GM23338 (cell line): ENCODE measurements at regions not wholly inside any gene's neighbourhood (a gene's known extent, or its start where the extent isn't known, plus 50 kb on each side); places are given as distances from the start of the nearest gene placed in this dataset.

Experiments used
- CREB1 ChIP-seq: fragments of 250-450 bp; sonication (Bioruptor Pico); IDR thresholded peaks from 2 replicates; pipeline ENCODE4 v1.5.0; 2020; ENCODE audit warnings: low read depth, mild to moderate bottlenecking, moderate library complexity
- EZH2 ChIP-seq: fragments of 200-600 bp; sonication (generic); IDR thresholded peaks from one replicate; pipeline ENCODE4 v1.8.0; 2017; ENCODE audit warnings: antibody characterized with exemption, mild to moderate bottlenecking, low read depth; ENCODE audit not compliant: unreplicated experiment
- EZH2phosphoT487 ChIP-seq: fragments of 200-600 bp; sonication (generic); IDR thresholded peaks from one replicate; pipeline ENCODE4 v1.8.1; 2018; ENCODE audit warnings: antibody characterized with exemption; ENCODE audit not compliant: unreplicated experiment
- JUNB ChIP-seq: IDR thresholded peaks from one replicate; pipeline ENCODE4 v1.6.1; 2016; ENCODE audit warnings: antibody characterized with exemption; ENCODE audit not compliant: unreplicated experiment
- NANOG ChIP-seq: IDR thresholded peaks from 2 replicates; pipeline ENCODE4 v1.6.1; 2016; ENCODE audit warnings: antibody characterized with exemption, borderline replicate concordance
- POLR2AphosphoS5 ChIP-seq: IDR thresholded peaks from 2 replicates; pipeline ENCODE4 v1.6.1; 2016; ENCODE audit warnings: antibody characterized with exemption, low read depth
- STAT1 ChIP-seq: IDR thresholded peaks from one replicate; pipeline ENCODE4 v1.6.1; 2016; ENCODE audit warnings: antibody characterized with exemption; ENCODE audit not compliant: unreplicated experiment
- ZNF331 ChIP-seq: fragments of 250-450 bp; sonication (Bioruptor Pico); IDR thresholded peaks from 2 replicates; pipeline ENCODE4 v1.5.0; 2020; ENCODE audit warnings: low read depth, mild to moderate bottlenecking, moderate library complexity
- TF ChIP-seq, protein P1 (sequence below), 2 experiments: fragments of 200-600 bp in 1 of 2; sonication (generic) in 1 of 2; conservative IDR thresholded peaks; 2 replicates each; pipeline versions ENCODE4 v1.5.1 to v1.6.1; 2016 to 2017; ENCODE audit warnings: antibody characterized with exemption in 2 of 2, low read depth in 2 of 2, mild to moderate bottlenecking in 2 of 2, moderate library complexity in 1 of 2
- TF ChIP-seq, protein P2 (sequence below): IDR thresholded peaks from one replicate; pipeline ENCODE4 v1.6.1; 2018; ENCODE audit warnings: antibody characterized with exemption; ENCODE audit not compliant: unreplicated experiment
- TF ChIP-seq, protein P3 (sequence below): fragments of 250-450 bp; sonication (Bioruptor Pico); IDR thresholded peaks from 2 replicates; pipeline ENCODE4 v1.5.0; 2020; ENCODE audit warnings: mild to moderate bottlenecking, moderate library complexity
- TF ChIP-seq, protein P4 (sequence below): IDR thresholded peaks from 2 replicates; pipeline ENCODE4 v1.6.1; 2016; ENCODE audit warnings: antibody characterized with exemption

DNA sequence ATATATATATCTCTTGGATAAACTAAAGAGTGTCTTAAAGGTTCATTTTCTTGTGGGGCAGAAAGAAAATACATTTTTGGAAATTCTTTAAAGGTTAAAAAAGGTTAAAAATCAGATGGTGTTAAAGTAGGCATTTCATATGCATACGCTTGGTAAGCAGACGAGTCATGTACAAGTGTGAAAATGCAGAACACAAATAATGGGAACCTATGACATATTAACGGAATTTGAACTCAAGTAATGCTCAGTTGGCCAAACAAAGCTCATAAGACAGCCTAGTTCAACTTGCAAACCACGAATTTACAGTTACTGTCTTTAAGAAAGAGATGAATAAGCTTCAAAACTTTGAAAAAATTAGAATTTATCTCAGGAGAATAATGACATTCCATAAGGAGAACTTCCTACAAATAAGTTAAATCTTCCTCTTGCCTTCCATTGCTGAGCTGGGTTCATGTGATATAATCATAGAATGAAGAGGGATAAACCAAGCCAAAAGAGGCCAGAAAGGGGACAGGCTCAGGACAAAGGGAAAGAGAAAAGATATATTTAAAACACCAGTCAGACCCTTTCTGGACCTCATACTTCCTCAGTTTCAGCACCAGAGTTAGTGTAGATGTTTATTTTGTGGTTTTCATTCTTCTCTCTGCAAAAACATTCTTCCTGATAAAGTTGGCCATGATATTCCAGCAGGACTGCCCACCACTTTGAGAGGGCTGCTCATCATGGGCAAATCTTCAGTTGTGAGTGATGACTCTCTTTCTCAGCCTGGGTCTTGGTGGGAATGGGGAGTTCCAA, 256.7 kb upstream of the CD180 start:
- TF ChIP-seq EZH2 (no peak), EZH2phosphoT487 (no peak), POLR2AphosphoS5 (no peak), CREB1 (CRISPR knock-in tag) (no peak), NANOG (no peak), JUNB (no peak), ZNF331 (no peak), STAT1 (no peak)
- TF ChIP-seq, protein P1, sequence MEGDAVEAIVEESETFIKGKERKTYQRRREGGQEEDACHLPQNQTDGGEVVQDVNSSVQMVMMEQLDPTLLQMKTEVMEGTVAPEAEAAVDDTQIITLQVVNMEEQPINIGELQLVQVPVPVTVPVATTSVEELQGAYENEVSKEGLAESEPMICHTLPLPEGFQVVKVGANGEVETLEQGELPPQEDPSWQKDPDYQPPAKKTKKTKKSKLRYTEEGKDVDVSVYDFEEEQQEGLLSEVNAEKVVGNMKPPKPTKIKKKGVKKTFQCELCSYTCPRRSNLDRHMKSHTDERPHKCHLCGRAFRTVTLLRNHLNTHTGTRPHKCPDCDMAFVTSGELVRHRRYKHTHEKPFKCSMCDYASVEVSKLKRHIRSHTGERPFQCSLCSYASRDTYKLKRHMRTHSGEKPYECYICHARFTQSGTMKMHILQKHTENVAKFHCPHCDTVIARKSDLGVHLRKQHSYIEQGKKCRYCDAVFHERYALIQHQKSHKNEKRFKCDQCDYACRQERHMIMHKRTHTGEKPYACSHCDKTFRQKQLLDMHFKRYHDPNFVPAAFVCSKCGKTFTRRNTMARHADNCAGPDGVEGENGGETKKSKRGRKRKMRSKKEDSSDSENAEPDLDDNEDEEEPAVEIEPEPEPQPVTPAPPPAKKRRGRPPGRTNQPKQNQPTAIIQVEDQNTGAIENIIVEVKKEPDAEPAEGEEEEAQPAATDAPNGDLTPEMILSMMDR (conservative IDR thresholded peaks at IDR 0.05; ENCODE audit: low read depth in 2 of 2) = no peak
- TF ChIP-seq, protein P2, sequence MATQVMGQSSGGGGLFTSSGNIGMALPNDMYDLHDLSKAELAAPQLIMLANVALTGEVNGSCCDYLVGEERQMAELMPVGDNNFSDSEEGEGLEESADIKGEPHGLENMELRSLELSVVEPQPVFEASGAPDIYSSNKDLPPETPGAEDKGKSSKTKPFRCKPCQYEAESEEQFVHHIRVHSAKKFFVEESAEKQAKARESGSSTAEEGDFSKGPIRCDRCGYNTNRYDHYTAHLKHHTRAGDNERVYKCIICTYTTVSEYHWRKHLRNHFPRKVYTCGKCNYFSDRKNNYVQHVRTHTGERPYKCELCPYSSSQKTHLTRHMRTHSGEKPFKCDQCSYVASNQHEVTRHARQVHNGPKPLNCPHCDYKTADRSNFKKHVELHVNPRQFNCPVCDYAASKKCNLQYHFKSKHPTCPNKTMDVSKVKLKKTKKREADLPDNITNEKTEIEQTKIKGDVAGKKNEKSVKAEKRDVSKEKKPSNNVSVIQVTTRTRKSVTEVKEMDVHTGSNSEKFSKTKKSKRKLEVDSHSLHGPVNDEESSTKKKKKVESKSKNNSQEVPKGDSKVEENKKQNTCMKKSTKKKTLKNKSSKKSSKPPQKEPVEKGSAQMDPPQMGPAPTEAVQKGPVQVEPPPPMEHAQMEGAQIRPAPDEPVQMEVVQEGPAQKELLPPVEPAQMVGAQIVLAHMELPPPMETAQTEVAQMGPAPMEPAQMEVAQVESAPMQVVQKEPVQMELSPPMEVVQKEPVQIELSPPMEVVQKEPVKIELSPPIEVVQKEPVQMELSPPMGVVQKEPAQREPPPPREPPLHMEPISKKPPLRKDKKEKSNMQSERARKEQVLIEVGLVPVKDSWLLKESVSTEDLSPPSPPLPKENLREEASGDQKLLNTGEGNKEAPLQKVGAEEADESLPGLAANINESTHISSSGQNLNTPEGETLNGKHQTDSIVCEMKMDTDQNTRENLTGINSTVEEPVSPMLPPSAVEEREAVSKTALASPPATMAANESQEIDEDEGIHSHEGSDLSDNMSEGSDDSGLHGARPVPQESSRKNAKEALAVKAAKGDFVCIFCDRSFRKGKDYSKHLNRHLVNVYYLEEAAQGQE = no peak
- TF ChIP-seq, protein P3, sequence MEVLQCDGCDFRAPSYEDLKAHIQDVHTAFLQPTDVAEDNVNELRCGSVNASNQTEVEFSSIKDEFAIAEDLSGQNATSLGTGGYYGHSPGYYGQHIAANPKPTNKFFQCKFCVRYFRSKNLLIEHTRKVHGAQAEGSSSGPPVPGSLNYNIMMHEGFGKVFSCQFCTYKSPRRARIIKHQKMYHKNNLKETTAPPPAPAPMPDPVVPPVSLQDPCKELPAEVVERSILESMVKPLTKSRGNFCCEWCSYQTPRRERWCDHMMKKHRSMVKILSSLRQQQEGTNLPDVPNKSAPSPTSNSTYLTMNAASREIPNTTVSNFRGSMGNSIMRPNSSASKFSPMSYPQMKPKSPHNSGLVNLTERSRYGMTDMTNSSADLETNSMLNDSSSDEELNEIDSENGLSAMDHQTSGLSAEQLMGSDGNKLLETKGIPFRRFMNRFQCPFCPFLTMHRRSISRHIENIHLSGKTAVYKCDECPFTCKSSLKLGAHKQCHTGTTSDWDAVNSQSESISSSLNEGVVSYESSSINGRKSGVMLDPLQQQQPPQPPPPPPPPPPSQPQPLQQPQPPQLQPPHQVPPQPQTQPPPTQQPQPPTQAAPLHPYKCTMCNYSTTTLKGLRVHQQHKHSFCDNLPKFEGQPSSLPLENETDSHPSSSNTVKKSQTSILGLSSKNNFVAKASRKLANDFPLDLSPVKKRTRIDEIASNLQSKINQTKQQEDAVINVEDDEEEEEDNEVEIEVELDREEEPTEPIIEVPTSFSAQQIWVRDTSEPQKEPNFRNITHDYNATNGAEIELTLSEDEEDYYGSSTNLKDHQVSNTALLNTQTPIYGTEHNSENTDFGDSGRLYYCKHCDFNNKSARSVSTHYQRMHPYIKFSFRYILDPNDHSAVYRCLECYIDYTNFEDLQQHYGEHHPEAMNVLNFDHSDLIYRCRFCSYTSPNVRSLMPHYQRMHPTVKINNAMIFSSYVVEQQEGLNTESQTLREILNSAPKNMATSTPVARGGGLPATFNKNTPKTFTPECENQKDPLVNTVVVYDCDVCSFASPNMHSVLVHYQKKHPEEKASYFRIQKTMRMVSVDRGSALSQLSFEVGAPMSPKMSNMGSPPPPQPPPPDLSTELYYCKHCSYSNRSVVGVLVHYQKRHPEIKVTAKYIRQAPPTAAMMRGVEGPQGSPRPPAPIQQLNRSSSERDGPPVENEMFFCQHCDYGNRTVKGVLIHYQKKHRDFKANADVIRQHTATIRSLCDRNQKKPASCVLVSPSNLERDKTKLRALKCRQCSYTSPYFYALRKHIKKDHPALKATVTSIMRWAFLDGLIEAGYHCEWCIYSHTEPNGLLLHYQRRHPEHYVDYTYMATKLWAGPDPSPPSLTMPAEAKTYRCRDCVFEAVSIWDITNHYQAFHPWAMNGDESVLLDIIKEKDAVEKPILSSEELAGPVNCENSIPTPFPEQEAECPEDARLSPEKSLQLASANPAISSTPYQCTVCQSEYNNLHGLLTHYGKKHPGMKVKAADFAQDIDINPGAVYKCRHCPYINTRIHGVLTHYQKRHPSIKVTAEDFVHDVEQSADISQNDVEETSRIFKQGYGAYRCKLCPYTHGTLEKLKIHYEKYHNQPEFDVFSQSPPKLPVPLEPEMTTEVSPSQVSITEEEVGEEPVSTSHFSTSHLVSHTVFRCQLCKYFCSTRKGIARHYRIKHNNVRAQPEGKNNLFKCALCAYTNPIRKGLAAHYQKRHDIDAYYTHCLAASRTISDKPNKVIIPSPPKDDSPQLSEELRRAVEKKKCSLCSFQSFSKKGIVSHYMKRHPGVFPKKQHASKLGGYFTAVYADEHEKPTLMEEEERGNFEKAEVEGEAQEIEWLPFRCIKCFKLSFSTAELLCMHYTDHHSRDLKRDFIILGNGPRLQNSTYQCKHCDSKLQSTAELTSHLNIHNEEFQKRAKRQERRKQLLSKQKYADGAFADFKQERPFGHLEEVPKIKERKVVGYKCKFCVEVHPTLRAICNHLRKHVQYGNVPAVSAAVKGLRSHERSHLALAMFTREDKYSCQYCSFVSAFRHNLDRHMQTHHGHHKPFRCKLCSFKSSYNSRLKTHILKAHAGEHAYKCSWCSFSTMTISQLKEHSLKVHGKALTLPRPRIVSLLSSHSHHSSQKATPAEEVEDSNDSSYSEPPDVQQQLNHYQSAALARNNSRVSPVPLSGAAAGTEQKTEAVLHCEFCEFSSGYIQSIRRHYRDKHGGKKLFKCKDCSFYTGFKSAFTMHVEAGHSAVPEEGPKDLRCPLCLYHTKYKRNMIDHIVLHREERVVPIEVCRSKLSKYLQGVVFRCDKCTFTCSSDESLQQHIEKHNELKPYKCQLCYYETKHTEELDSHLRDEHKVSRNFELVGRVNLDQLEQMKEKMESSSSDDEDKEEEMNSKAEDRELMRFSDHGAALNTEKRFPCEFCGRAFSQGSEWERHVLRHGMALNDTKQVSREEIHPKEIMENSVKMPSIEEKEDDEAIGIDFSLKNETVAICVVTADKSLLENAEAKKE (CRISPR knock-in tag) = no peak
- TF ChIP-seq, protein P4, sequence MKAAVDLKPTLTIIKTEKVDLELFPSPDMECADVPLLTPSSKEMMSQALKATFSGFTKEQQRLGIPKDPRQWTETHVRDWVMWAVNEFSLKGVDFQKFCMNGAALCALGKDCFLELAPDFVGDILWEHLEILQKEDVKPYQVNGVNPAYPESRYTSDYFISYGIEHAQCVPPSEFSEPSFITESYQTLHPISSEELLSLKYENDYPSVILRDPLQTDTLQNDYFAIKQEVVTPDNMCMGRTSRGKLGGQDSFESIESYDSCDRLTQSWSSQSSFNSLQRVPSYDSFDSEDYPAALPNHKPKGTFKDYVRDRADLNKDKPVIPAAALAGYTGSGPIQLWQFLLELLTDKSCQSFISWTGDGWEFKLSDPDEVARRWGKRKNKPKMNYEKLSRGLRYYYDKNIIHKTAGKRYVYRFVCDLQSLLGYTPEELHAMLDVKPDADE = no peak
